K562 (cell line): ENCODE measurements at regions not wholly inside any gene's neighbourhood (a gene's known extent, or its start where the extent isn't known, plus 50 kb on each side); places are given as distances from the start of the nearest gene placed in this dataset.

Experiments used
- GATAD2B ChIP-seq: fragments of 450-650 bp; IDR thresholded peaks from 2 replicates; pipeline ENCODE4 v1.6.1; 2017; ENCODE audit warnings: mild to moderate bottlenecking, borderline replicate concordance
- HDAC2 ChIP-seq: fragments of 450-650 bp; IDR thresholded peaks from 2 replicates; pipeline ENCODE4 v1.6.1; 2016; ENCODE audit warnings: mild to moderate bottlenecking
- HLTF ChIP-seq: fragments of 450-650 bp; IDR thresholded peaks from 2 replicates; pipeline ENCODE4 v1.6.1; 2016
- SIN3B ChIP-seq: fragments of 450-650 bp; IDR thresholded peaks from 2 replicates; pipeline ENCODE4 v1.6.1; 2017; ENCODE audit warnings: low read depth, mild to moderate bottlenecking, moderate library complexity
- ZNF589 ChIP-seq: fragments of 200-800 bp; sonication (Bioruptor generic); IDR thresholded peaks from 2 replicates; pipeline ENCODE4 v1.6.1; 2016; ENCODE audit warnings: low read depth, missing genetic modification characterization, missing compliant biosample characterization

- TF ChIP-seq HDAC2 (no peak), HLTF (no peak), SIN3B (no peak), GATAD2B (no peak), ZNF589 (CRISPR knock-in tag) (no peak)
These were observed 232.9 kb downstream of the ATP23 start for GRCh38 chr12:58174316-58174715.
